Activated CD4-positive, CD25-positive, alpha-beta regulatory T cell (primary cell): ENCODE measurements at regions not wholly inside any gene's neighbourhood (a gene's known extent, or its start where the extent isn't known, plus 50 kb on each side); places are given as distances from the start of the nearest gene placed in this dataset.
"Not testable (repeated sequence)": the region's sequence is repeated elsewhere in the genome, so short reads cannot be mapped to it uniquely, and the experiment has no call there.

Source experiments
- DNase-seq, 4 experiments: peaks; one replicate each; lab custom pipeline; 2025; lab: John Stamatoyannopoulos, UW

GRCh38 chr20:40856653-40857052 lies 167.6 kb upstream of the MAFB start:
- DNase-seq: no peak

GRCh38 chr20:40860487-40860902 lies 168.1 kb upstream of the TOP1 start:
- no peak for DNase-seq

DNA sequence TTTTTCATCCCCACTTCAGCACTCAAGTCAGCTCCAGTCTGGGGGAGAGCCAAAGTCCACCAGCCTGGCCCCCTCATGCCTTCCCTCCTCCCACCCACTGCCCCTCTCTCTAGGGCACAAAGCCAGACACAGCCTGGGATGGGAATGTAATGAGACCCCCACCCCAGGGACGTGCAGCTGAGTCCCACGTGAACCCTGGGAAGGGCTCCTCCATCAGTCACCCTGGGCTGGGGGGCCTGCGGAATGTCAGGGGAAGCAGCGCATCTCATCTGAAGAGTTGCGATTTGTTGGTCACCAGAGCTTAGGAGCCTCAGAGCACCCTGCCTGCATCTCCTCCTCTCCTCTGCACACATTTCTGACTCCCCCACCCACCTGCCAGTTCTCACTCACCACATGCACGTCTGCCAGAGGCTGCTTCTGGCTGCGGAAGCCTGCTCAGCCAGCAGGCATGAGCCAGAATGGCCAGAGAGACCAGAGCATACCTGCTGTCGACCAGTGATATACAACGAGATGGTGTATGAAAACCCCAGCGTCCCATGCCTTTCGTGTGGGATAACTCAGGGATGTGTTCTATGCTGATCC lies 167.1 kb upstream of the TOP1 start:
- no peak for DNase-seq

DNA sequence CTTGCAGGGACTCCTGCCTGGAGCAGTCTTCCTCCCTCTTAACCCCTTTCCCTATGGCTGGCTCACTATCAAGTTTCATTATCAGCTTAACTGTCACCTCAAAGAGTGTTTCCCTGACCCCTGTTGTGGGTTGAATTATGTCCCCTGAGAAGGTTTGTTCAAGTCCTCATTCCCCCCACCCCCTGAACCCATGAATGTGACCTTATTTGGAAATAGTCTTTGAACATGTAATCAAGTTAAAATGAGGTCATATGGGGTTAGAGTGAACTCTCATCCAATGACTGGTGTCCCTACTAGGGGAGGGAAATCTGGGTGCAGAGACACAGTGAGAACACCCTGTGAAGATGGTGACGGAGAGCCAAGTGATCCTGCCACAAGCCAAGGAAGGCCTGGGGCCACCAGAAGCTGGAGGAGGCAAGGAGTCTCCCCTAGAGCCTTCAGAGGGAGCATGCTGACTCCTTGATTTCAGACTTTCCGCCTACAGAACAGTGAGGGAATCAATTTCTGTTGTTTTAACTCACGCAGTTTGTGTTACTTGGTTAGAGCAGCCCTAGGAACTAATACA lies 165.2 kb upstream of the TOP1 start:
- no peak for DNase-seq

DNA sequence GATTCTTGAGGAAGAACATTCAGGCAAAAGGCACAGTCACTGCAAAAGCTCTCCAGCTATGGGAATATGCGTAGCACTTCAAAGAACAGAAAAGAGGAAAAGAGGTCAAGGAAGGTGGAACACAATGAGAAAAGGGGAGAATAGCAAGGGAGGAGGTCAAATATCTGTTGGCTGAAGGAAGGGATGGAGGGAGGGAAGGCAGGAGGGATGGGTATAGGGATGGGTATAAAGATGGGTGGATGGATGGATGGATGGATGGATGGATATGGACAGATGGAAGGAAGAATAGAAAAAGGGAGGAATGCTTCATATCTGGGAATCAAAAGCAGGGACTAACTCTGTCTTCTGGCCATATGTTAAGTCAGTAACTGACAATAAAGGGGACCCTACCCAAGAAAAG lies 164.2 kb upstream of the TOP1 start:
- no peak for DNase-seq

DNA sequence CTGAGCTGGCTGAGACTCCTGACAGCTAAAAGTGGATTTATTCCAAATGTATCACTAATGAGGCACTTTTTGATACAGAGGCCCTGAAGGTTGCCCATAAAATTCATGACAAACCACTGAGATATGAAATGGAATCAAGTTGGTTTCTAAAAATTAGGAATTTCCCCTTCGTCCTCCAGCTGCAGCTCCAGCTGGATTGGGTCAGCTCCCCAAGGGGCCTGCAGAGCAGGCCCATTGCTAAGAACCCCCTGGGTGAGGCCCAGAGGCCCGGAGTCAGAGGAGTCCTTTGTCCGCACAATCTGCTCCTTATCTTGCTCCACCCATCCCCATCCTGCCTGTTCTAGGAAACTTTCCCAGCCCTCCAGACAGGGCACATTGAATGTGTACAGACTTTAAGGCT lies 163.5 kb upstream of the TOP1 start:
- DNase-seq: no peak

GRCh38 chr20:40866056-40866455 lies 162.6 kb upstream of the TOP1 start:
- DNase-seq: no peak

DNA sequence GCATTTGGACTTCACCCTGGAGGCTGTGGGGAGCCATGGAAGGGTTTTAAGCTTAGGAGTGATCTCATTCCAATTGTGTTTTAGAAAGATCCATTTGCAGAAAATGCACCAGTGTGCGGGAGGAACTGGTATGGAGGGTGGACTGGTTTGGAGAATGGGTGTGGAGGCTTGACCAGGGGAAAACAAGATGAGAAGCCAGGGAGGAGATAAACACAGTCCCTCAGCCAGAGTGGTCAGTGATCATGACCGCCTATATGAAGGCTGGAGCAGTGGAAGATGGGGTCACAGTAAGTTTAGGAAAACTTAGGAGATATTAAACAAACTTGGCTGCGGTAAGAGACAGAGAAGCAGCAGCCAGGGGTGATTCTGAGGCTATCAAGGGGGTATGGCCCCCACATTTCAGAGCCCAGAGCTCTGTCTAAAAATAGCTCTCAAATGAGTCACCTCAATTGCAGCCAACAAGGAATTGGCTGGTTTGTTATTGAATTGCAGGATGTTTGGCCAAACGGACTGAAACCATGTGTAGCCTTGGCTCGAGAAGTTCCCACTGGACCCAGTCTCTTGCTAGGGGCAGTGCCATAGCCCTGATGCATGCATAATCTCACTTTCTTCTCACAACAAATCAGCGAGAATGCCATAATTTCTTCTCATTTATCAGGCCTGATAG lies 159.9 kb upstream of the TOP1 start:
- no peak for DNase-seq

- no peak for DNase-seq
Measured at GRCh38 chr20:40869218-40870147, 159.1 kb upstream of the TOP1 start.

GRCh38 chr20:40875116-40876085 lies 153.2 kb upstream of the TOP1 start:
- DNase-seq: no peak

- DNase-seq: not testable (repeated sequence)
Measured at GRCh38 chr20:40878099-40878498, 150.5 kb upstream of the TOP1 start.

GRCh38 chr20:40880063-40880728 lies 148.4 kb upstream of the TOP1 start:
- DNase-seq: no peak

GRCh38 chr20:40880729-40881109 lies 147.9 kb upstream of the TOP1 start:
- no peak for DNase-seq

- no peak for DNase-seq
Measured at GRCh38 chr20:40882152-40882551, 146.5 kb upstream of the TOP1 start.

DNA sequence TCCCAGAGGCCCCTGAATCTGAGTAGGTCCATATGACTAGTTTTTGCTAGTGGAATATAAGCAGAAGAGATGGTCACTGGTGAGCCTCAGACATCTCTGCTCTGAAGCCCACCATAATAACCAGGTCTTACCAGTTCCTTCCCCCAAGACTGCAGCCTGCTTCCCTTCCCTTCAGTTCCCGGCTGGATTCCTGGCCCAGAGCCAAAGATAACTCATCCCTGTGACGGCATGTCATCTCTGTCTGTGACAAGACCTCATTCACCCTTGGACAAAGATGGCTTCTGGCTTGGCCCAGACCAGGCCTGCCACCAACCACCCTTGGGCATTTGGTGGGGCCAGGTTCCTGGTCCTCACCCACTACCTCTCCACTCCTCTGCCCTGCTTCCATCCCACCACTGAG lies 145.5 kb upstream of the TOP1 start:
- no peak for DNase-seq

DNA sequence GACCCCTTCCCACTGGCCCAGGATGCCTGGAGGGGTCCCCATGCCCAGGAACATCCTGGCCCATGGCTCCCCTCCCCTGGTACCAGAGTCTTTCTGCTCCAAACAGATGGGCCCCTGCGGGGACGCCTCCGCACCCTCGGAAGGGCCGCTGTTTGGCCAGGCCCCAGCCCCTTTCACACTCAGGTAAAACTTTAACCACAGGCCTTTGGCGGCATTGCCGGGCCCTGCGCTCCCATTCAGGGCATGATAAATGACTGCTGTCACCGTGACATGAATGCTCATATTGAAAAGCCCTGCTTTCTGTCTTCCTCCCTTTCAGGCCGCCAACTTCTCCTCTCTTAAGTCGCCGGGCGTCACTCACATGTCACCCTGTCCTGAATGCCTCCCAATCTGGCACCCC lies 141.5 kb upstream of the TOP1 start:
- DNase-seq: no peak

- not testable (repeated sequence) for DNase-seq
Measured at GRCh38 chr20:40889266-40889665, 139.4 kb upstream of the TOP1 start.

GRCh38 chr20:40890181-40890580 lies 138.4 kb upstream of the TOP1 start:
- DNase-seq: no peak

GRCh38 chr20:40890635-40891034 lies 138.0 kb upstream of the TOP1 start:
- no peak for DNase-seq

DNA sequence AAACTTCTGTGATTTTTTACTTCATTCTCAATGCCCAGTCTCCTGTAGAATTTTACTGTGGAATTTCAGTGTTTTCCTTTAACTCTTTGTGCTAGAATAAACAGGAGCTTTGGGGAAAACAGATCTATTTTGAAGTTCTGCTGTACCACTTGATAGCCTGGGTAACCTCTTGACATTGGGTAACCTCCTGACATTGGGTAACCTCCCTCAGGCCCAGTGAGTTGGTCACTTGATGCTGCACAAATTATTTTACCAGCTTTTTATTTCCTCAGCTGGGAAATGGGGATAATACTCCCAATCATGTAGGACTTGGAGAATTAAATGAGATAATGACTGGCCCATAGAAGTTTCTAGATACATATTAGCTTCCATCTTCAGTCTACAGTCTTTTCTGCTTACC lies 137.3 kb upstream of the TOP1 start:
- no peak for DNase-seq

- DNase-seq: no peak
Measured at GRCh38 chr20:40892642-40893041, 136.0 kb upstream of the TOP1 start.
